CD4-positive, alpha-beta T cell treated with Interferon alpha-2 for 1 hour (primary cell): ENCODE measurements at regions not wholly inside any gene's neighbourhood (a gene's known extent, or its start where the extent isn't known, plus 50 kb on each side); places are given as distances from the start of the nearest gene placed in this dataset.
"Not testable (repeated sequence)": the region's sequence is repeated elsewhere in the genome, so short reads cannot be mapped to it uniquely, and the experiment has no call there.

Source experiments
- DNase-seq, 2 donors: peaks; one replicate each; pipeline ENCODE4 v3.0.0-alpha.2; 2020 to 2022

DNA sequence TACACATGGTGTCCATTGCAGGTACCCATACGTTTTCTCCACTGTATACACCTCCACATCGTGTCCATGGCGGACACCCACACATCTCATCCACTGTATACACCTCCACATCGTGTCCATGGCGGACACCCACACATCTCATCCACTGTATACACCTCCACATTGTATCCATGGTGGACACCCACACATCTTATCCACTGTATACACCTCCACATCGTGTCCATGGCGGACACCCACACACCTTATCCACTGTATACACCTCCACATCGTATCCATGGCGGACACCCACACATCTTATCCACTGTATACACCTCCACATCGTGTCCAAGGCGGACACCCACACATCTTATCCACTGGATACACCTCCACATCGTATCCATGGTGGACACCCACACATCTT, 50.4 kb upstream of the TTC34 start:
- not testable (repeated sequence) for DNase-seq

GRCh38 chr1:2853711-2854110, 52.2 kb upstream of the TTC34 start:
- no peak for DNase-seq

DNA sequence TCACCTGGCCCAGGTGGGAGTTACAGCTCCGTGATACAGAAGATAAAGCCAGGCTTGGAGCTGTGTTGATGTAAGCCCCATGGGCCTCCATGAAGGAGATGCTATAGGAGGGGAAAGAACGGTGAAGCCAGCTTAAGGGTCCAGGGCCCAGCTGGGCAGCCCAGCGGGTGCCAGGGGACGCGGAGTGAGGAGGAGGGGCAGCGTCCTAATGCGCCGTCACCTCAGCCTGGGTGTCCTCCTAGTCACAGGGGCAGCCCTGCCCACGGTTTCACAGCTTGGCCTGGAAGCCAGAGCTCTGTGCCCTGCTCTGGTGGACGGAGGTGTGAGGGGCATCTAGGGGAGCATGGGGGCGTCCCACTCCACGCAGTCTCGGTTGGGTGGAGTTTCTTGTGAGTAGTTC, 52.7 kb upstream of the TTC34 start:
- DNase-seq: no peak

GRCh38 chr1:2854611-2855010, 53.1 kb upstream of the TTC34 start:
- no peak for DNase-seq

- DNase-seq: no peak
These were observed 53.9 kb upstream of the TTC34 start for GRCh38 chr1:2855206-2856065.

GRCh38 chr1:2856066-2856390, 54.5 kb upstream of the TTC34 start:
- DNase-seq: no peak

DNA sequence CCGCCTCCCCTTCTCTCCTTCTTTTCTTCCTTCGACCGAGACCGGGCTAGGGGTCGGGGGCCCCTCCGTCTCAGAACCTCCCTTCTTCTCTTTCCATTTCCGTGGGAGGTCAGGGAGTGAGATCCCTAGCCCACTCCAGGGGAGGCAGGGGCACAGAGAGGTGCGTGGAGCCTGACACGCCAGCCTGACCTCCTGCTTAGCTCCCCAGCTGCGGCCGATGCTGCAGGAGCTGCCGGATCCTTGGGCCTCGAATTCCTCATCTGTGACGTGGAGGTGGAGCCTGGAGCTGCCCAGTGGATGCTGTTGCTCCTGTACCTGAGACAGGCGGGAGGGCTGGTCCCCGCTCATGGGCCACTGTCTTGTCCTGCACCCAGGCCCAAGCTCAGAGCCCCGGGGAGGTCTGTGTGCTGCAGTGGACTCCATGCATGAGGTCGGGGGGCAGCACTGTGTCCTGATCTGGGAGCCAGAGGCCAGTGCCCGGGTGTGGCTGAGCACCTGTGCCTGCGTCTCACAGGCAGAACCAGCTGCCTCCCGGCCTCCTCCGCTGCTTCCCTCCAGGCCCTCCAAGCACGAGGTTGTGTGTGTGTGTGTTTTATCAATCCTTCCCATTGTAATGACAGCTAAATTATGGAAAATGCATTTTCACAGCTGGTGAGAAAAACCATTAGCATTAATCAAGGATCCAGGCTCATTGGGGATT, 55.3 kb upstream of the TTC34 start:
- no peak for DNase-seq

DNA sequence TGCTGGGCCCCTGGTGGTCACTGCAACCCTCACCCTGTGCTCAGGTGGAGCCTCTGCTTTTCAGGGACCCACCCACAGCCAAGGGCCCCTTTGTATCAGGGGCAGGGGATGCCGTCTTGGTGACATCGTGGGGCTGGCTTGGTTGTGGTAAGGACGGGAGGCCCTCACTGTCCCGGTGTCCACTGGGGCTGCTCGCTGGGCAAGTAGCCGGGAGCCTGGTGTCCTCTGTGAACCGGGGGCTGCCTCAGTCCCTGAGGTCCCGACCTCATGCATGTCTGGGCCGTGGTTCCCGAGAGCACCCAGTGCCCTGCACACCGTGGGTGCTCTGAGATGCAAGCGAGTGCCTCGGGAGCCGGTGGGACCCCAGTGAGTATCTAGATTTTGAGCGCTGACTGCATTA, 56.0 kb upstream of the TTC34 start:
- DNase-seq: no peak

DNA sequence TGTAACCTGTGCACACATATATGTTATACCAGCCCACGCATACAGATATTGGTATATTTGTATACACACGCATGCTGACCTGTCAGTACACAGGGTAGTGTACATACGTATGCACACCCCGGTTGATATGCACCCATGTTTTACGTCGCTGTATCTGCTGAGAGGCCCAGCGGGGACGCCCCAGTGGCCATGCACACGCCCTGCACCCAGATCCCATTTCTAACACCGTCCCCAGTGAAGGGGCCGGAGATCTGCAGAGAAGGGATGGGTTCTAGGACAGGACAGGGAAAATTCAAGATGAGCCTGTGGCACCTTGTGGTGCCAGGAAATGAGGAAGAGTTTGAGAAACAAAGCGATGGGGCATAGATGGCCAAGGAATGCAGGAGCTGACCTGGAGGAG, 57.2 kb upstream of the TTC34 start:
- no peak for DNase-seq

- no peak for DNase-seq
These were observed 57.9 kb upstream of the TTC34 start for GRCh38 chr1:2859219-2859880.

DNA sequence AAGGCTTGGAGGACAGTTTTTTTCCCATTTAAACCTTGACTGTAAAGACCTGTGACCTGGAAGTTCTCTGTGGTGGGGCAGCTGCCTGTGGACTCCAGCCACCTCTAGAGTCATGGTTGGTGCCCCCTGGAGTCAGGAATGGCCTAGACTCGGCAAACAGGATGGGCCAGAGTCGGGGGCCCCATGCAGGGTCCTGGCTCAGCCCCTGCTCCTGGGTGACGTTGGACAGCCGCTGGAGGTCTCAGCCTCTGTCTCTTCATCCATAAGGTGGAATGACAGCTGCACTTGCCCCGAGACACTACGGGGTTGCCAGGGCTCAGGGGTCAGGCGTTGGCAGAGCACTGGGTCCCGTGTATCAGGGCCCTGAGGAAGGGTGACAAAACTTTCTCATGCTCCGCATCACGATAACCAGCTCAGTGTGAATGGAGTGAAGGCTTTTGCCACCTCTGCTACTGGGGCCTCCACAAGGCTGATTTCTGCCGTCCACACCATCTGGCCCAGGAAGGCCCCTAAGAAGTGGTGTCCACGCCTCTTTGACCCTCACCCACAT, 58.5 kb upstream of the TTC34 start:
- DNase-seq: no peak

DNA sequence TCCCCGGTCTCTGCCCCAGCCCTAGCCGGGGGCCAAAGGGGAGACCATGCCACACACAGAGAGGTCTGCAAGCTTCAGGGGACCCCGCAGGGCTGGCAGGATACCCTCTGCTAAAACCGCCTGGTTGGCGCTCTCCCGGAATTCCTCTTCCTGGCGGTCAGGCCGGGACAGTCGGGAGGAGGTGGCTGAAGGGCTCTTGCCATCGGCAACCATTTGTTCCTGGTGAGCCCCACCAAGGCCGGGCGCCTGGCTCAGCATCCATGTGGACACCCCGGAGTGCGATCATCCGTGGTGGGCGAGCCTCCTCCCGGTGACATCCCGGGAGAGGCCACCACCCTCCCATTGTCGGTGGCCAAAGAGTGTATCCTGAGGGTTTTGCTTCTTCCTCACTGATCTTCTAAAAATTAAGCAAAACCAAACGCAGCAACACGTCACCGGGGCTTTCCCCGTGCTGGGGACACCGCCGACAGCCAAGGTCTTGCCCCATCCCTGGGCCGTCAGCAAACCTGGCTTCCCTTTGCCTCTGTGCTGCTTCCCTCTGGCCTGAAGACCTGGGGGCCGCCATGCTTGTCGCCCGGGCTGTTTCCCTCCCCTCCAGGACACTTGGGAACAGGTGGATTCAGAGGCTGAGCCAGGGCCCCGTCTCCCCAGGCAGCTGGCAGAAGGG, 59.1 kb upstream of the TTC34 start:
- no peak for DNase-seq

- DNase-seq: no peak
These were observed 59.9 kb upstream of the TTC34 start for GRCh38 chr1:2861143-2861987.

GRCh38 chr1:2861988-2862813, 60.7 kb upstream of the TTC34 start:
- DNase-seq: no peak

DNA sequence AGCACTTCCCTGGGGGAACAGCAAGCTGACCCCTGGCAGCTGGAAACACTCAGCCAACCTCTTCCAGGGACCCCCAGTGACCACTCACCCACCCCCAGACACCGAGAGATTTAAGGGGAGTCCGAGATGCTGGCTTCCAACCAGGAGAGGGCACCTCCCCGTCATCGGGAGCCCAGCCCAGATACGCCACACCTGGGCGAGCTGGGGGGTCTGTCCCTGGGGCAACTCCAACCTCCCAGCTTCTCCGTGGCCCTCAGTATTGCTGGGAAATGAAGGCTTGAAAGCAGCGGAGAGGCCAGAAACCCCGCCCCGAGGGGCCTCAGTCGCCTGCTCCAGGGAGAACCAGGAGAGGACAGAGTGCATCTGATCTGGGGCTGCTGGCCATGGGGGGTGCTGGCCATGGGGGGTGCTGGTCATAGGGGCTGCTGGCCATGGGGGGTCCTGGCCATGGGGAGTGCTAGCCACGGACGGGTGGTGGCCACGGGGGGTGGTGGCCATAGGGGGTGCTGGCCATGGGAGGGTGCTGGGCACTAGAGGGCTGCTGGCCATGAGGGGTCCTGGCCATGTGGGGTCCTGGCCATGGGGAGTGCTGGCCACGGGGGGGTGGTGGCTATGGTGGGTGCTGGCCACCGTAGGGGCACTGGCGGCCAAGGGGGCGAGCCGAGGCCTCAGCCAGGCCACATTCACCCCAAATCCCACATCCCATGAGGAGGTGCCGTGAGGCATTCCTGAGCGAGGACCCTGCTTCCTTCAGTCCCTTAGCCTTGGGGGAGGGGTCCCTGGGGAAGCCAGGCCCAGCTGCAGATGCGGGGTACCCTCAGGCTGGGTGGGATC, 61.5 kb upstream of the TTC34 start:
- no peak for DNase-seq

DNA sequence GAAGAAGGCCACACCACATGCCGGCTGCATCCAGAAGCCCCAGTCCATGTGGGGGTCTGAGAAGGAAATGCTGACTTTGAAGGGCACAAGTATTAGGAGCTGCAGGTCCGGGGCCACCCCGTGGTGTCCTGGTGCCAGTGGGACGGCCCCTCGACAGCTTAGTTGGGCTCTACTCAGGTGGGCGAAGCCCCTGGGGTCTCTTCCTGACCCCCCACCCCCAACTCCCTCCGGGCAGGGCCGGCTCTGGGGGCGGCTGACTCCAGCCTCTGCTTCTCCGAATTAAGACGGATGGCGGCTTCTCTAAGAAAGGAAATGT, 62.1 kb upstream of the TTC34 start:
- DNase-seq: no peak

DNA sequence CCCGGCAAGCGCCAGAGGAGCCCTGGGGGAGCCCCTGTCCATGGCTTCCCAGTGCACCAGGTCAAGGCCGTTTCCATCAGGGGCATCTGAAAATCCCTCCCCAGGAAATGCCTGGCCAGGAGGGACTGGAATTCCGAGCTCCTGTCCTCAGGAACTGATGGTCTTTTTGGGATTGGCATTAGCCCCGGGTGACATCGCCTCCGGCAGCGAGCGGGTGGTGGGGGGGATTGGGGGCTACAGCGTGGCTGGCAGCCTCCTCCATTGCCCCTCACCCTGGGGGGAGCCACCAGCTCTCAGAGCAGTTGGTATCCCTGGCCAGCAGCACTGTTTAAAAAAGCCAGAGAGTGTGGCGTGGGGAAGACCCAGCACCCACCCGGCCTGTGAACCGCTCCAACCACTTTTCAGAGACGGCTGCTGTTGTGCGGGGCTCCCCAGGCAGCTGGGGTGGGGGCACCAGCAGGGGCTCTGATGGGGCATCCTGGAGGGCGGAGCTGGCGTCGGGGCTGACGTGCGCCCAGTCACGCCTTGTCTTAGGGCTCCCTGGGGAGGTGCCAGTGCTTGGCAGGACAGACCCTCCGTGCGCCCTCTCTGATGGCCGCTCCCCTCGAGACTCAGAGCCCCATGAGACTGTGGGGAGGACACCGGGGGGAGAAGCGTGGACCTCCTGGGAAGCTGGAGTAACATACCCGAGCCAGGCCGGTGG, 62.9 kb upstream of the TTC34 start:
- DNase-seq: no peak

DNA sequence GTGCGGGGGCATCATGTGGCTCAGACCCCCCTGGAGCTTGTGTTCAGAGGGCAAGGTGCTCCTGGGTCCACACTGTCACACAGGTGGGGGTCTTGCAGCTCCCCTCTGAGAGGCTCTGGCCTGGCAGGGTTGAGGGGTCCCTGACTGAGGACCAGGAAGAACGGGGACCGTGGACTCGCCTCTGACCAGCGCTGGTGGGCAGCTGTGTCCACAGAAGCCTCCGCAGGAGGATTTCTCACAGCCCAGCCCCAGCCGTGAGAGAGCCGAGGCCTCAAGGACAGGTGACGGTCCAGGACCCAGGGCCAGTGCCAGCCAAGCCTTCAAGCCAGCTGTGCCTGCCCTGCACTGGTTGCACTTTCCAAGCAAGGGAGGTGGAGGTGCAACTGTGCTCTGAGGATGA, 63.5 kb upstream of the TTC34 start:
- DNase-seq: no peak

GRCh38 chr1:2865571-2866421, 64.3 kb upstream of the TTC34 start:
- DNase-seq: no peak
